CD4-positive, alpha-beta memory T cell (primary cell): ENCODE measurements at regions not wholly inside any gene's neighbourhood (a gene's known extent, or its start where the extent isn't known, plus 50 kb on each side); places are given as distances from the start of the nearest gene placed in this dataset.

Source experiments
- CTCF ChIA-PET: fragments of 350-600 bp; sonication (Branson Sonifier 250); formaldehyde crosslinking; loops from one replicate; lab custom pipeline; 2021; ENCODE audit warnings: inconsistent platforms; ENCODE audit not compliant: partially characterized antibody; lab: Charles Lee
- POLR2A ChIA-PET: fragments of 350-600 bp; sonication (Branson Sonifier 250); formaldehyde crosslinking; loops from one replicate; lab custom pipeline; 2021; ENCODE audit not compliant: partially characterized antibody; lab: Charles Lee
- DNase-seq, 5 donors: peaks; one replicate each; pipeline versions ENCODE4 v3.0.0 to v3.0.0-alpha.2; 2020 to 2022; ENCODE audit warnings: mixed read lengths in 1 of 5
- H3K27ac ChIP-seq: one replicate; pipeline ENCODE4 v1.7.0; 2013; ENCODE audit warnings: low read depth, low read length
- H3K27me3 ChIP-seq: 2 replicates; pipeline ENCODE4 v1.7.0; 2013; ENCODE audit warnings: mild to moderate bottlenecking, low read length, moderate library complexity; ENCODE audit not compliant: insufficient read depth
- H3K36me3 ChIP-seq: 2 replicates; pipeline ENCODE4 v1.7.0; 2013; ENCODE audit warnings: mild to moderate bottlenecking, low read length, moderate library complexity; ENCODE audit not compliant: insufficient read depth
- H3K4me1 ChIP-seq: 2 replicates; pipeline ENCODE4 v1.7.0; 2013; ENCODE audit warnings: mild to moderate bottlenecking, low read length, moderate library complexity; ENCODE audit not compliant: insufficient read depth
- H3K4me3 ChIP-seq, 2 donors: one replicate each; pipeline ENCODE4 v1.7.0; 2013; ENCODE audit warnings: low read length in 2 of 2, mild to moderate bottlenecking in 1 of 2
- H3K9me3 ChIP-seq, 2 donors: one replicate each; pipeline ENCODE4 v1.7.0; 2013; ENCODE audit warnings: low read length in 2 of 2, control low read depth in 1 of 2; ENCODE audit not compliant: control insufficient read depth in 1 of 2
- H3K27ac Mint-ChIP-seq, 7 donors: one replicate each; pipeline ENCODE4 v1.8.0; 2020 to 2021; ENCODE audit warnings: mixed read lengths in 7 of 7, mild to moderate bottlenecking in 6 of 7, inconsistent platforms in 3 of 7, moderate library complexity in 3 of 7
- H3K27me3 Mint-ChIP-seq, 2 donors: one replicate each; pipeline ENCODE4 v1.8.0; 2020 to 2021; ENCODE audit warnings: mixed read lengths in 2 of 2
- H3K36me3 Mint-ChIP-seq, 2 donors: one replicate each; pipeline ENCODE4 v1.8.0; 2020 to 2021; ENCODE audit warnings: mixed read lengths in 2 of 2, inconsistent platforms in 1 of 2, mild to moderate bottlenecking in 1 of 2
- H3K4me1 Mint-ChIP-seq, 4 donors: one replicate each; pipeline ENCODE4 v1.8.0; 2020 to 2021; ENCODE audit warnings: mixed read lengths in 4 of 4, mild to moderate bottlenecking in 1 of 4
- H3K4me3 Mint-ChIP-seq, 8 donors: one replicate each; pipeline ENCODE4 v1.8.0; 2020 to 2021; ENCODE audit warnings: mixed read lengths in 8 of 8, mild to moderate bottlenecking in 7 of 8, moderate library complexity in 6 of 8, inconsistent platforms in 3 of 8
- H3K9me3 Mint-ChIP-seq, 8 donors: one replicate each; pipeline ENCODE4 v1.8.0; 2020 to 2021; ENCODE audit warnings: mixed read lengths in 8 of 8, mild to moderate bottlenecking in 5 of 8, inconsistent platforms in 3 of 8, moderate library complexity in 1 of 8
- intact Hi-C: fragments of 100-400 bp; cut with micrococcal nuclease; formaldehyde crosslinking; loops from one replicate; pipeline ENCODE4 v1.15.1; 2023

- Mint-ChIP-seq H3K36me3 (no peaks in the 10 kb centered on the region), H3K9me3 (peaks cover 4 to 15% (median 13%) of the 10 kb centered on the region in 8 donors), H3K27ac (no peak overlapping the region), H3K4me1 (no peaks in the 10 kb centered on the region), H3K4me3 (no peak overlapping the region), H3K27me3 (peaks cover 9 to 26% of the 10 kb centered on the region in 2 donors)
- H3K27me3 ChIP-seq: no peaks in the 10 kb centered on the region
- no peak for DNase-seq
- H3K27ac ChIP-seq: no peak overlapping the region
- intact Hi-C loops: no loop called here
- ChIA-PET CTCF (no interaction called here), POLR2A (no interaction called here)
- no peaks in the 10 kb centered on the region for H3K4me1 ChIP-seq
- H3K4me3 ChIP-seq: no peak overlapping the region
- H3K9me3 ChIP-seq: no peaks in the 10 kb centered on the region
- H3K36me3 ChIP-seq: no peaks in the 10 kb centered on the region
These were observed 176.4 kb upstream of the CST7 start for GRCh38 chr20:24772667-24773066.

GRCh38 chr20:24773168-24773567, 175.9 kb upstream of the CST7 start:
- CTCF ChIA-PET: no interaction called here
- POLR2A ChIA-PET: no interaction called here
- no peaks in the 10 kb centered on the region for H3K4me1 Mint-ChIP-seq
- Histone ChIP-seq H3K36me3 (no peaks in the 10 kb centered on the region), H3K4me1 (no peaks in the 10 kb centered on the region), H3K4me3 (no peak overlapping the region), H3K27ac (no peak overlapping the region), H3K9me3 (no peaks in the 10 kb centered on the region), H3K27me3 (no peaks in the 10 kb centered on the region)
- no peaks in the 10 kb centered on the region for H3K36me3 Mint-ChIP-seq
- no peak for DNase-seq
- H3K4me3 Mint-ChIP-seq: no peak overlapping the region
- H3K27me3 Mint-ChIP-seq: peaks cover 9 to 29% of the 10 kb centered on the region in 2 donors
- H3K9me3 Mint-ChIP-seq: peaks cover 4 to 15% (median 13%) of the 10 kb centered on the region in 8 donors
- no peak overlapping the region for H3K27ac Mint-ChIP-seq
- intact Hi-C loops: no loop called here

GRCh38 chr20:24773751-24774201, 175.3 kb upstream of the CST7 start:
- no peak for DNase-seq
- CTCF ChIA-PET: no interaction called here
- intact Hi-C loops: no loop called here

GRCh38 chr20:24775966-24776365, 173.1 kb upstream of the CST7 start:
- Histone ChIP-seq H3K4me1 (no peaks in the 10 kb centered on the region), H3K27ac (no peak overlapping the region), H3K9me3 (no peaks in the 10 kb centered on the region), H3K36me3 (no peaks in the 10 kb centered on the region), H3K27me3 (no peaks in the 10 kb centered on the region), H3K4me3 (no peak overlapping the region)
- CTCF ChIA-PET: no interaction called here
- H3K36me3 Mint-ChIP-seq: no peaks in the 10 kb centered on the region
- intact Hi-C loops: no loop called here
- DNase-seq: no peak
- H3K9me3 Mint-ChIP-seq: peaks cover 4 to 15% (median 13%) of the 10 kb centered on the region in 8 donors
- no peak overlapping the region for H3K27ac Mint-ChIP-seq
- no peaks in the 10 kb centered on the region for H3K4me1 Mint-ChIP-seq
- H3K27me3 Mint-ChIP-seq: peaks cover 9 to 33% of the 10 kb centered on the region in 2 donors
- no peak overlapping the region for H3K4me3 Mint-ChIP-seq
- POLR2A ChIA-PET: no interaction called here

More at GRCh38 chr20:24773751-24774201, 175.3 kb upstream of the CST7 start:
- Mint-ChIP-seq H3K27ac (no peak overlapping the region), H3K4me3 (no peak overlapping the region), H3K9me3 (peaks cover 4 to 15% (median 13%) of the 10 kb centered on the region in 8 donors), H3K36me3 (no peaks in the 10 kb centered on the region), H3K4me1 (no peaks in the 10 kb centered on the region), H3K27me3 (peaks cover 9 to 29% of the 10 kb centered on the region in 2 donors)
- POLR2A ChIA-PET: no interaction called here
- Histone ChIP-seq H3K9me3 (no peaks in the 10 kb centered on the region), H3K36me3 (no peaks in the 10 kb centered on the region), H3K4me3 (no peak overlapping the region), H3K27ac (no peak overlapping the region), H3K27me3 (no peaks in the 10 kb centered on the region), H3K4me1 (no peaks in the 10 kb centered on the region)

- Histone ChIP-seq H3K4me1 (no peaks in the 10 kb centered on the region), H3K27ac (no peak overlapping the region), H3K27me3 (no peaks in the 10 kb centered on the region), H3K9me3 (no peaks in the 10 kb centered on the region), H3K4me3 (no peak overlapping the region), H3K36me3 (no peaks in the 10 kb centered on the region)
- no peak for DNase-seq
- Mint-ChIP-seq H3K9me3 (peaks cover 4 to 15% (median 13%) of the 10 kb centered on the region in 8 donors), H3K27me3 (peaks cover 9 to 28% of the 10 kb centered on the region in 2 donors), H3K4me3 (no peak overlapping the region), H3K27ac (no peak overlapping the region), H3K36me3 (no peaks in the 10 kb centered on the region), H3K4me1 (no peaks in the 10 kb centered on the region)
- CTCF ChIA-PET: no interaction called here
- POLR2A ChIA-PET: no interaction called here
- intact Hi-C loops: no loop called here
These were observed 172.3 kb upstream of the CST7 start for GRCh38 chr20:24776755-24777271.

- Histone ChIP-seq H3K27me3 (no peaks in the 10 kb centered on the region), H3K36me3 (no peaks in the 10 kb centered on the region), H3K9me3 (no peaks in the 10 kb centered on the region), H3K27ac (no peak overlapping the region), H3K4me3 (no peak overlapping the region), H3K4me1 (no peaks in the 10 kb centered on the region)
- Mint-ChIP-seq H3K27me3 (peaks cover 4 to 21% of the 10 kb centered on the region in 2 donors), H3K9me3 (peaks cover 4 to 15% (median 13%) of the 10 kb centered on the region in 8 donors), H3K27ac (no peak overlapping the region), H3K4me1 (no peaks in the 10 kb centered on the region), H3K36me3 (no peaks in the 10 kb centered on the region), H3K4me3 (no peak overlapping the region)
- no peak for DNase-seq
- intact Hi-C loops: no loop called here
- POLR2A ChIA-PET: no interaction called here
- CTCF ChIA-PET: no interaction called here
These were observed 171.3 kb upstream of the CST7 start for GRCh38 chr20:24777746-24778145.

- Mint-ChIP-seq H3K4me3 (no peak overlapping the region), H3K36me3 (no peaks in the 10 kb centered on the region), H3K4me1 (no peaks in the 10 kb centered on the region), H3K27me3 (peaks cover 4 to 21% of the 10 kb centered on the region in 2 donors), H3K9me3 (peaks cover 4 to 15% (median 13%) of the 10 kb centered on the region in 8 donors), H3K27ac (no peak overlapping the region)
- intact Hi-C loops: no loop called here
- ChIA-PET CTCF (no interaction called here), POLR2A (no interaction called here)
- H3K4me3 ChIP-seq: no peak overlapping the region
- H3K27me3 ChIP-seq: no peaks in the 10 kb centered on the region
- no peaks in the 10 kb centered on the region for H3K36me3 ChIP-seq
- no peak for DNase-seq
- no peaks in the 10 kb centered on the region for H3K9me3 ChIP-seq
- no peak overlapping the region for H3K27ac ChIP-seq
- no peaks in the 10 kb centered on the region for H3K4me1 ChIP-seq
These were observed 170.5 kb upstream of the CST7 start for GRCh38 chr20:24778585-24779031.
